GM12875 (cell line): ENCODE measurements at regions not wholly inside any gene's neighbourhood (a gene's known extent, or its start where the extent isn't known, plus 50 kb on each side); places are given as distances from the start of the nearest gene placed in this dataset.

Source experiments
- H3K4me3 ChIP-seq: one replicate; pipeline ENCODE4 v1.5.1; 2011; ENCODE audit warnings: low read depth, low read length, control low read depth
- TF ChIP-seq, protein P1 (sequence below): IDR thresholded peaks from 2 replicates; pipeline ENCODE4 v1.5.1; 2011; ENCODE audit warnings: low read depth, mild to moderate bottlenecking, control low read depth, inconsistent platforms, low read length, moderate library complexity, borderline replicate concordance; ENCODE audit not compliant: insufficient read depth

- TF ChIP-seq, protein P1, sequence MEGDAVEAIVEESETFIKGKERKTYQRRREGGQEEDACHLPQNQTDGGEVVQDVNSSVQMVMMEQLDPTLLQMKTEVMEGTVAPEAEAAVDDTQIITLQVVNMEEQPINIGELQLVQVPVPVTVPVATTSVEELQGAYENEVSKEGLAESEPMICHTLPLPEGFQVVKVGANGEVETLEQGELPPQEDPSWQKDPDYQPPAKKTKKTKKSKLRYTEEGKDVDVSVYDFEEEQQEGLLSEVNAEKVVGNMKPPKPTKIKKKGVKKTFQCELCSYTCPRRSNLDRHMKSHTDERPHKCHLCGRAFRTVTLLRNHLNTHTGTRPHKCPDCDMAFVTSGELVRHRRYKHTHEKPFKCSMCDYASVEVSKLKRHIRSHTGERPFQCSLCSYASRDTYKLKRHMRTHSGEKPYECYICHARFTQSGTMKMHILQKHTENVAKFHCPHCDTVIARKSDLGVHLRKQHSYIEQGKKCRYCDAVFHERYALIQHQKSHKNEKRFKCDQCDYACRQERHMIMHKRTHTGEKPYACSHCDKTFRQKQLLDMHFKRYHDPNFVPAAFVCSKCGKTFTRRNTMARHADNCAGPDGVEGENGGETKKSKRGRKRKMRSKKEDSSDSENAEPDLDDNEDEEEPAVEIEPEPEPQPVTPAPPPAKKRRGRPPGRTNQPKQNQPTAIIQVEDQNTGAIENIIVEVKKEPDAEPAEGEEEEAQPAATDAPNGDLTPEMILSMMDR: no peak
- no peak overlapping the region for H3K4me3 ChIP-seq
Measured at GRCh38 chr5:131023498-131023865, 141.6 kb downstream of the HINT1 start.

DNA sequence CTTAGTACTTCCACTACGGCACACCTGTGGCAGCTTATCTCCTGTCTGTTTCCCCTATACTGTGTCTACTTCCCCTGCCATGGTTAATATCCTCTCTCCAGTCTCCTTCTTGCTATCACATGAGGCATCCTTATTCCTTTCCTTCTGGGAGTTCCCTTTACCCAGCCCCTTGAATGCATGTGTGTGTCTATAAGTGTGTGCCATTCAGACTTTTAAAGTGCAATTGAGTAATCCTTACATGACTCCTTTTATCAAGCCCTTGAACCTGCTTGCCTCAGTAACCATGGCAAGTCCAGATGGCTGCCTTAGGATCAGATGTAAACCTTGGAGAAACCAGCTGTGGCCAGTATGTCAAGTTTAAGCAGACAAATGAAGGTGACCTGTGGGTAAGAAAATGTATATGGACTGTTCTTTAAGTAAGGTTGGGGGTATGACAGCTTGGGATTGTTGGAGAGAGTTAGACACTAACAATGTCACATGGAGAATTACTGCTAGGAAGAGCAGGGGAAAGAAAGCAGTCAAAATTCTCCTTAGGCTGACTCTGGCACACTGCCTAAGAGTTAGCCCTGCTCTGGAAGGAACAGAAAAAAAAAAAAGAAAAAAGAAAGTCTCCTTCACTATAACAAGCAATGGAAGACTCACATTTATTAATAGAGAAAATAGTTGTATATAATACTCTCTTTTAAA lies 142.1 kb downstream of the HINT1 start:
- H3K4me3 ChIP-seq: no peak overlapping the region
- TF ChIP-seq, protein P1: no peak

DNA sequence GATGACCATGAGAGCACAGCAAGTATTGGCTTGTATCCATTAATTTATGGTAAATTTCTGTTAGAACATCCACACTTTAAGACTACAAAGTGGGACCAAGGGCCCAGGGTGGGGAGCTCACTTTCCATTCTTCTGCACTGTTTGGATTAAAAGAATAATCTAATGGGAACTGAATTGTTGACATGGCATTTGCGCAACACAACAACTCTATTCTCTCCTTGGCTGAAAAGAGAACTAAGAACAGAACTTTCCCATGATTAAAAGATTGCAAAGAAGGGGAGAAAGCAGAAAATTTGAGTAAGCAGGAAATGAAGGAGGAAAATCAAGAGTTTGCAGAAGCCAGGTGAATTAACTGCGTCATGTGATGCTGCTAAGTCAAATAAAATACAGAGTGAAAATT lies 143.4 kb downstream of the HINT1 start:
- TF ChIP-seq, protein P1: no peak
- H3K4me3 ChIP-seq: no peak overlapping the region

- TF ChIP-seq, protein P1: no peak
- H3K4me3 ChIP-seq: no peak overlapping the region
Measured at GRCh38 chr5:131019601-131020315, 145.3 kb downstream of the HINT1 start.

- TF ChIP-seq, protein P1: no peak
- no peak overlapping the region for H3K4me3 ChIP-seq
Measured at GRCh38 chr5:131019111-131019510, 145.9 kb downstream of the HINT1 start.

DNA sequence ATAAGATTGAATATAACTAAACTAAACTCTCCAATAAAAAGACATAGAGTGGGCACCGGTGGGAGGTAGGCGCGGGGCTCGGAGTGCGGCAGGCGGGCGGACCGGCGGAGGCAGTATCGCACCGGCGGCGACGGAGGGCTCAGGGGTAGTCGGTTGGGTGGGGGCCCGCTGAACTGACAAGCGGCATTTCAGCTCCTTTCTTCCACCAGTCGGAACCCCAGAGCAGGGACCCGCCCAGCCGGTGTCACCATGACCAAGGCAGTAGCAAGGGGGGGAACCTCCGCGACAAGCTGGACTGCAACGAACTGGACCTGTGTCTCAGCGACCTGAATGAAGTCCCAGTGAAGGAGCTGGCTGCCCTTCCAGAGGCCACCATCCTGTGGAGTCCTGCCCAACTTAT lies 156.7 kb downstream of the HINT1 start:
- H3K4me3 ChIP-seq: no peak overlapping the region
- TF ChIP-seq, protein P1: no peak
